Neural cell (in vitro differentiated cells): ENCODE measurements at regions not wholly inside any gene's neighbourhood (a gene's known extent, or its start where the extent isn't known, plus 50 kb on each side); places are given as distances from the start of the nearest gene placed in this dataset.

Source experiments
- H2AFZ ChIP-seq: fragments of 200-600, 300-800 bp; sonication (generic), shearing (Covaris generic); 2 replicates; pipeline ENCODE4 v1.6.0; 2014; ENCODE audit warnings: low read depth, mild to moderate bottlenecking, antibody characterized with exemption, low read length, moderate library complexity
- H3F3A ChIP-seq: fragments of 200-600 bp; shearing (Covaris generic); 2 replicates; pipeline ENCODE4 v1.6.1; 2016; ENCODE audit warnings: mild to moderate bottlenecking, moderate library complexity, mixed read lengths, antibody characterized with exemption, low read length; ENCODE audit not compliant: insufficient read depth, poor library complexity, severe bottlenecking
- H3K27ac ChIP-seq: fragments of 200-600, 300-800 bp; sonication (generic), shearing (Covaris generic); 2 replicates; pipeline ENCODE4 v1.5.1; 2014; ENCODE audit warnings: mild to moderate bottlenecking, low read length, moderate library complexity
- H3K27me3 ChIP-seq: fragments of 300-800, 200-600 bp; sonication (generic), shearing (Covaris generic); 2 replicates; pipeline ENCODE4 v1.6.0; 2014; ENCODE audit warnings: mild to moderate bottlenecking, low read depth, low read length, moderate library complexity; ENCODE audit not compliant: insufficient read depth
- H3K36me3 ChIP-seq: fragments of 300-800, 200-600 bp; sonication (generic), shearing (Covaris generic); 2 replicates; pipeline ENCODE4 v1.5.1; 2014; ENCODE audit warnings: mild to moderate bottlenecking, antibody characterized with exemption, low read length, moderate library complexity; ENCODE audit not compliant: insufficient read depth
- H3K4me2 ChIP-seq: fragments of 300-800, 200-600 bp; sonication (generic), shearing (Covaris generic); 2 replicates; pipeline ENCODE4 v1.6.0; 2014; ENCODE audit warnings: mild to moderate bottlenecking, low read length
- H3K4me3 ChIP-seq: fragments of 300-800, 200-600 bp; sonication (generic), shearing (Covaris generic); 2 replicates; pipeline ENCODE4 v1.5.1; 2014; ENCODE audit warnings: mild to moderate bottlenecking, low read length, moderate library complexity
- H3K79me2 ChIP-seq: fragments of 200-600 bp; shearing (Covaris generic); replicated peaks from 2 replicates; pipeline ENCODE4 v1.6.0; 2014; ENCODE audit warnings: mild to moderate bottlenecking, low read length, moderate library complexity; ENCODE audit not compliant: insufficient read depth
- H3K9ac ChIP-seq: fragments of 300-800, 200-600 bp; sonication (generic), shearing (Covaris generic); 2 replicates; pipeline ENCODE4 v1.6.1; 2016; ENCODE audit warnings: mild to moderate bottlenecking, low read length, mixed read lengths
- H3K9me2 ChIP-seq: fragments of 200-600 bp; shearing (Covaris generic); 2 replicates; pipeline ENCODE4 v1.6.1; 2016; ENCODE audit warnings: mild to moderate bottlenecking, low read length, mixed read lengths; ENCODE audit not compliant: insufficient read depth
- H3K9me3 ChIP-seq: fragments of 200-600, 300-800 bp; sonication (generic), shearing (Covaris generic); 2 replicates; pipeline ENCODE4 v1.6.1; 2016; ENCODE audit warnings: mild to moderate bottlenecking, mixed run types, low read length, moderate library complexity, mixed read lengths
- H4K20me1 ChIP-seq: fragments of 200-600 bp; shearing (Covaris generic); 2 replicates; pipeline ENCODE4 v1.6.1; 2016; ENCODE audit warnings: mild to moderate bottlenecking, mixed run types; ENCODE audit not compliant: insufficient read depth
- EP300 ChIP-seq: fragments of 450-650 bp; conservative IDR thresholded peaks from 2 replicates; pipeline ENCODE4 v1.6.1; 2014; ENCODE audit warnings: antibody characterized with exemption, mild to moderate bottlenecking, moderate library complexity; ENCODE audit not compliant: poor library complexity, severe bottlenecking
- EZH2 ChIP-seq: fragments of 200-600, 300-800 bp; shearing (Covaris generic), sonication (generic); IDR thresholded peaks from 2 replicates; pipeline ENCODE4 v1.6.1; 2014; ENCODE audit warnings: antibody characterized with exemption, low read length, borderline replicate concordance, mild to moderate bottlenecking; ENCODE audit not compliant: insufficient read depth, poor library complexity, severe bottlenecking
- MXI1 ChIP-seq: fragments of 450-650 bp; conservative IDR thresholded peaks from 2 replicates; pipeline ENCODE4 v1.6.1; 2014; ENCODE audit warnings: antibody characterized with exemption, mild to moderate bottlenecking; ENCODE audit not compliant: poor library complexity, severe bottlenecking
- POLR2AphosphoS5 ChIP-seq: IDR thresholded peaks from 2 replicates; pipeline ENCODE4 v1.6.1; 2012
- RAD21 ChIP-seq: fragments of 450-650 bp; conservative IDR thresholded peaks from 2 replicates; pipeline ENCODE4 v1.6.1; 2014; ENCODE audit warnings: antibody characterized with exemption, mild to moderate bottlenecking, moderate library complexity
- REST ChIP-seq: IDR thresholded peaks from 2 replicates; pipeline ENCODE4 v1.6.1; 2012; ENCODE audit warnings: borderline replicate concordance
- SMC3 ChIP-seq: fragments of 450-650 bp; conservative IDR thresholded peaks from 2 replicates; pipeline ENCODE4 v1.6.1; 2014; ENCODE audit warnings: antibody characterized with exemption, mild to moderate bottlenecking, moderate library complexity; ENCODE audit not compliant: poor library complexity
- TAF1 ChIP-seq: IDR thresholded peaks from 2 replicates; pipeline ENCODE4 v1.6.1; 2012; ENCODE audit warnings: low read depth
- TF ChIP-seq, protein P1 (sequence below): fragments of 450-650 bp; IDR thresholded peaks from 2 replicates; pipeline ENCODE4 v1.5.1; 2014; ENCODE audit warnings: antibody characterized with exemption, mild to moderate bottlenecking, moderate library complexity; ENCODE audit not compliant: poor library complexity, severe bottlenecking

- no peak overlapping the region for H3K9ac ChIP-seq
- H3K9me3 ChIP-seq: no peaks in the 10 kb centered on the region
- no peaks in the 10 kb centered on the region for H3K36me3 ChIP-seq
- H4K20me1 ChIP-seq: no peaks in the 10 kb centered on the region
- no peak overlapping the region for H3K4me3 ChIP-seq
- H3F3A ChIP-seq: no peaks in the 10 kb centered on the region
- H3K27ac ChIP-seq: no peak overlapping the region
- H3K27me3 ChIP-seq: no peaks in the 10 kb centered on the region
- H3K4me2 ChIP-seq: no peak overlapping the region
- TF ChIP-seq, protein P1, sequence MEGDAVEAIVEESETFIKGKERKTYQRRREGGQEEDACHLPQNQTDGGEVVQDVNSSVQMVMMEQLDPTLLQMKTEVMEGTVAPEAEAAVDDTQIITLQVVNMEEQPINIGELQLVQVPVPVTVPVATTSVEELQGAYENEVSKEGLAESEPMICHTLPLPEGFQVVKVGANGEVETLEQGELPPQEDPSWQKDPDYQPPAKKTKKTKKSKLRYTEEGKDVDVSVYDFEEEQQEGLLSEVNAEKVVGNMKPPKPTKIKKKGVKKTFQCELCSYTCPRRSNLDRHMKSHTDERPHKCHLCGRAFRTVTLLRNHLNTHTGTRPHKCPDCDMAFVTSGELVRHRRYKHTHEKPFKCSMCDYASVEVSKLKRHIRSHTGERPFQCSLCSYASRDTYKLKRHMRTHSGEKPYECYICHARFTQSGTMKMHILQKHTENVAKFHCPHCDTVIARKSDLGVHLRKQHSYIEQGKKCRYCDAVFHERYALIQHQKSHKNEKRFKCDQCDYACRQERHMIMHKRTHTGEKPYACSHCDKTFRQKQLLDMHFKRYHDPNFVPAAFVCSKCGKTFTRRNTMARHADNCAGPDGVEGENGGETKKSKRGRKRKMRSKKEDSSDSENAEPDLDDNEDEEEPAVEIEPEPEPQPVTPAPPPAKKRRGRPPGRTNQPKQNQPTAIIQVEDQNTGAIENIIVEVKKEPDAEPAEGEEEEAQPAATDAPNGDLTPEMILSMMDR: no peak
- TF ChIP-seq EP300 (no peak), REST (no peak), TAF1 (no peak), RAD21 (no peak), SMC3 (no peak), EZH2 (no peak), MXI1 (no peak)
- no peaks in the 10 kb centered on the region for H3K9me2 ChIP-seq
- H3K79me2 ChIP-seq: no peaks in the 10 kb centered on the region
- no peak overlapping the region for H2AFZ ChIP-seq
Observed at GRCh38 chrX:98028691-98029090, 1145.0 kb downstream of the RPA4 start.

- Histone ChIP-seq H3K79me2 (no peaks in the 10 kb centered on the region), H3K9ac (no peak overlapping the region), H3K27me3 (no peaks in the 10 kb centered on the region), H3K36me3 (no peaks in the 10 kb centered on the region), H3K9me2 (no peaks in the 10 kb centered on the region), H3K9me3 (no peaks in the 10 kb centered on the region), H3K4me3 (no peak overlapping the region), H3K27ac (no peak overlapping the region), H3F3A (no peaks in the 10 kb centered on the region), H3K4me2 (no peak overlapping the region), H4K20me1 (no peaks in the 10 kb centered on the region), H2AFZ (no peak overlapping the region)
- TF ChIP-seq EP300 (no peak), POLR2AphosphoS5 (no peak), TAF1 (no peak), EZH2 (no peak), SMC3 (no peak), RAD21 (no peak), MXI1 (no peak), REST (no peak)
- TF ChIP-seq, protein P1: no peak
Observed at GRCh38 chrX:98029861-98030260, 1146.2 kb downstream of the RPA4 start.
